WTC11 (cell line): ENCODE measurements at regions not wholly inside any gene's neighbourhood (a gene's known extent, or its start where the extent isn't known, plus 50 kb on each side); places are given as distances from the start of the nearest gene placed in this dataset.
"Not testable (repeated sequence)": the region's sequence is repeated elsewhere in the genome, so short reads cannot be mapped to it uniquely, and the experiment has no call there.

Source experiments
- ATAC-seq: fragments of 200-7000 bp; cut with Tn5 transposase; 2 replicates; pipeline ENCODE4 v1.10.0; 2021; ENCODE audit warnings: mild to moderate bottlenecking, moderate library complexity
- CTCF ChIA-PET: fragments of 300-600 bp; sonication (Branson Sonifier 250); formaldehyde crosslinking; loops from one replicate; lab custom pipeline; 2021; ENCODE audit warnings: antibody characterized with exemption; lab: Charles Lee
- POLR2A ChIA-PET: fragments of 350-600 bp; sonication (Branson Sonifier 250); formaldehyde crosslinking; loops from one replicate; lab custom pipeline; 2021; ENCODE audit warnings: antibody characterized with exemption; lab: Charles Lee
- DNase-seq: peaks from one replicate; pipeline ENCODE4 v3.0.0; 2021; ENCODE audit warnings: low spot score
- H3K27ac Mint-ChIP-seq: 2 replicates; pipeline ENCODE4 v1.8.0; 2021; ENCODE audit warnings: mixed read lengths
- H3K27me3 Mint-ChIP-seq: 2 replicates; pipeline ENCODE4 v1.8.0; 2021; ENCODE audit warnings: low read depth, mild to moderate bottlenecking, moderate library complexity, mixed read lengths
- H3K36me3 Mint-ChIP-seq: 2 replicates; pipeline ENCODE4 v1.8.0; 2021; ENCODE audit warnings: mixed read lengths
- H3K4me1 Mint-ChIP-seq: 2 replicates; pipeline ENCODE4 v1.8.0; 2022; ENCODE audit warnings: mixed read lengths
- H3K4me3 Mint-ChIP-seq: 2 replicates; pipeline ENCODE4 v1.8.0; 2021; ENCODE audit warnings: mild to moderate bottlenecking, moderate library complexity, mixed read lengths
- H3K9me3 Mint-ChIP-seq: 2 replicates; pipeline ENCODE4 v1.8.0; 2021; ENCODE audit warnings: mixed read lengths
- CREB1 ChIP-seq: sonication (generic); formaldehyde crosslinking; IDR thresholded peaks from 2 replicates; pipeline ENCODE4 v1.8.0; 2023; ENCODE audit warnings: mild to moderate bottlenecking, missing genetic modification reagents
- CREM ChIP-seq: sonication (generic); formaldehyde crosslinking; IDR thresholded peaks from 2 replicates; pipeline ENCODE4 v1.8.1; 2022; ENCODE audit warnings: mild to moderate bottlenecking, missing genetic modification reagents, moderate library complexity
- EMX1 ChIP-seq: fragments of 250-450 bp; sonication (Bioruptor Pico); IDR thresholded peaks from 2 replicates; pipeline ENCODE4 v1.8.0; 2021; ENCODE audit warnings: mild to moderate bottlenecking
- FOXK1 ChIP-seq: sonication (generic); formaldehyde crosslinking; IDR thresholded peaks from 2 replicates; pipeline ENCODE4 v1.8.0; 2022; ENCODE audit warnings: mild to moderate bottlenecking, moderate library complexity, missing genetic modification reagents
- GABPB1 ChIP-seq: sonication (generic); formaldehyde crosslinking; IDR thresholded peaks from 2 replicates; pipeline ENCODE4 v1.8.1; 2023; ENCODE audit warnings: mild to moderate bottlenecking, missing genetic modification reagents
- GRHL2 ChIP-seq: fragments of 250-450 bp; sonication (Bioruptor Pico); IDR thresholded peaks from 2 replicates; pipeline ENCODE4 v1.8.0; 2022; ENCODE audit warnings: mild to moderate bottlenecking, moderate library complexity; ENCODE audit not compliant: insufficient replicate concordance, severe bottlenecking
- KAT7 ChIP-seq: sonication (generic); formaldehyde crosslinking; IDR thresholded peaks from 2 replicates; pipeline ENCODE4 v1.8.1; 2023; ENCODE audit warnings: missing genetic modification reagents, mild to moderate bottlenecking, borderline replicate concordance
- MYBL2 ChIP-seq: sonication (generic); formaldehyde crosslinking; IDR thresholded peaks from 2 replicates; pipeline ENCODE4 v1.8.1; 2023; ENCODE audit warnings: mild to moderate bottlenecking, moderate library complexity, missing genetic modification reagents
- NR1H2 ChIP-seq: sonication (generic); formaldehyde crosslinking; IDR thresholded peaks from 2 replicates; pipeline ENCODE4 v1.9.0; 2021; ENCODE audit warnings: mild to moderate bottlenecking, moderate library complexity, missing genetic modification reagents
- PRRX2 ChIP-seq: fragments of 250-450 bp; sonication (Bioruptor Pico); IDR thresholded peaks from 2 replicates; pipeline ENCODE4 v1.8.0; 2021; ENCODE audit warnings: mild to moderate bottlenecking
- SMAD3 ChIP-seq: sonication (generic); formaldehyde crosslinking; IDR thresholded peaks from 2 replicates; pipeline ENCODE4 v1.8.0; 2022; ENCODE audit warnings: missing genetic modification reagents, mild to moderate bottlenecking, borderline replicate concordance
- TEAD1 ChIP-seq: sonication (generic); formaldehyde crosslinking; IDR thresholded peaks from 2 replicates; pipeline ENCODE4 v1.8.0; 2022; ENCODE audit warnings: mild to moderate bottlenecking, missing genetic modification reagents
- TP53 ChIP-seq: sonication (generic); formaldehyde crosslinking; IDR thresholded peaks from 2 replicates; pipeline ENCODE4 v1.8.1; 2023; ENCODE audit warnings: mild to moderate bottlenecking, missing genetic modification reagents
- ZNF219 ChIP-seq: sonication (generic); formaldehyde crosslinking; IDR thresholded peaks from 2 replicates; pipeline ENCODE4 v1.8.0; 2023; ENCODE audit warnings: missing genetic modification reagents, mild to moderate bottlenecking, borderline replicate concordance
- ZNF317 ChIP-seq: sonication (generic); formaldehyde crosslinking; IDR thresholded peaks from 2 replicates; pipeline ENCODE4 v1.8.1; 2023; ENCODE audit warnings: low read depth, mild to moderate bottlenecking, moderate library complexity, missing genetic modification reagents, borderline replicate concordance
- ZNF423 ChIP-seq: fragments of 250-450 bp; sonication (Bioruptor Pico); IDR thresholded peaks from 2 replicates; pipeline ENCODE4 v2.1.2; 2022; ENCODE audit warnings: mild to moderate bottlenecking, moderate library complexity
- TF ChIP-seq, protein P1 (sequence below): sonication (generic); formaldehyde crosslinking; IDR thresholded peaks from 2 replicates; pipeline ENCODE4 v1.8.0; 2022; ENCODE audit warnings: mild to moderate bottlenecking, missing genetic modification reagents
- TF ChIP-seq, protein P2 (sequence below): sonication (generic); formaldehyde crosslinking; IDR thresholded peaks from 2 replicates; pipeline ENCODE4 v1.8.1; 2022; ENCODE audit warnings: mild to moderate bottlenecking, missing genetic modification reagents, moderate library complexity, borderline replicate concordance
- TF ChIP-seq, protein P3 (sequence below): sonication (generic); formaldehyde crosslinking; IDR thresholded peaks from 2 replicates; pipeline ENCODE4 v1.8.1; 2023; ENCODE audit warnings: mild to moderate bottlenecking, missing genetic modification reagents, moderate library complexity
- TF ChIP-seq, protein P4 (sequence below): sonication (generic); formaldehyde crosslinking; IDR thresholded peaks from 2 replicates; pipeline ENCODE4 v1.8.0; 2022; ENCODE audit warnings: mild to moderate bottlenecking, missing genetic modification reagents

DNA sequence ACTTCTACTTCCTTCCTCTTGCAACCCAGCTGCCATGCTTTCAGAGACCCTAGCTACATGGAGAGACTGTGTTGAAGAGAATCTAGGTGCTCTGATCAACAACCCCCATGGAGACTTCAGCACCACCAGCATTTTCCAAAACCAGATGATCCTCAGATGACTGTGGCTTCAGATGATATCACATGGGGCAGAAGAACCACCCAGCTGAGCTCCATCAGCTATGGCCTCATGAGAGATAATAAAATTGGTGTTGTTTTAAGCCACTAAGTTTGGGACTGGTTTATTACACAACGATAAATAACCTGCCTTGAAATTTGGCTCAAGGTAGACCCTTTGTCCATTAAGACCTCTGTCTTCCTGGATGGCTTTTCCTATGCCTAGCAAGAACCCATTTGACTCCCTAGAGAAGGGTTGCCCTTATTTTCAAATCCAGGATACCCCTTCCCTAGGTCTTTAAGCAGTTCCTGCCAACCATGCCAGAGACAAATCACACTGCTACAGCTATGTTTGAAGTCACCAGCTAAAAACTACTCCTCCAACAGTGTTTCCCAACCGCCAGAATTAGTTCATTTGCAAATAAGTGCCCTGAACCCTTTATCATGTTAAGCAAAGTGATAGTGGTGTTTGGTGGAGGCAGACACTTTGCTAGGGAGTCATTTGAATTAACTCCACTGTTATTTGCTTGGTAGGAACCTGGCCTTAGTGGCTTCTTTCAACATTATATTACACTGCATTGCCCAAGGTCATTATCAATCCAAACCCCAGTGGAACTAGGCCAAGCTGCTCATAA is 136.9 kb upstream of the PALS2 start:
- POLR2A ChIA-PET: no interaction called here
- Mint-ChIP-seq H3K4me1 (peaks cover 59% of the 10 kb centered on the region), H3K36me3 (peaks cover 23% of the 10 kb centered on the region), H3K4me3 (no peak overlapping the region), H3K9me3 (peaks cover 18% of the 10 kb centered on the region), H3K27ac (peak overlapping the region; percentile 40; the same call in 1 of the 2 replicates), H3K27me3 (peaks cover 27% of the 10 kb centered on the region)
- CTCF ChIA-PET: no interaction called here
- ATAC-seq (peak; percentile 55), DNase-seq (no peak)
- no peak for TF ChIP-seq CREM (CRISPR knock-in tag)
- TF ChIP-seq FOXK1 (CRISPR knock-in tag): peak; percentile 65; the same call in 1 of the 2 replicates
- TF ChIP-seq MYBL2 (CRISPR knock-in tag): peak; percentile 38; the same call in 1 of the 2 replicates

DNA sequence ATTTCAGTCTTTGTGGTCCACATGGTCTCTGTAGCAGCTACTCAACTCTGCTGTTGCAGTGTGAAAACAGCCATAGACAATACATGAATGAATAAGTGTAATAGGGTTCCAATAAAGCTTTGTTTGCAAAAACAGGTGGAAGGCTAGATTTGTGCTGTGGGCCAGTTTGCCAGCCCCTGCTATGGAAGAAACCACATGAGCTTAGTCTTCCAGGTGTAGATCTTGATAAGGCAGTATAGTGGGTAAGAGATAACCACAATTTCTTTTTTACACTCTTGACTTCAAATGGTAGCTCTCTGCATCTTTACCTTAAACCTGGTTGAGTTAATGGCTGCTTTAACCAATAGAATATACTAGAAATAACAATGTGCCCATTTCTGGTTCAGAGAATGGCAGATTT is 135.0 kb upstream of the PALS2 start:
- ChIA-PET CTCF (no interaction called here), POLR2A (interaction anchor here (1.2 kb wide), 1 partner anchor 10 kb away, joined by 7 read pairs; no protein-coding TSS in a partner anchor)
- no peak overlapping the region for H3K4me3 Mint-ChIP-seq
- peaks cover 27% of the 10 kb centered on the region for H3K27me3 Mint-ChIP-seq
- ATAC-seq (no peak), DNase-seq (no peak)
- TF ChIP-seq EMX1: no peak
- no peak for TF ChIP-seq ZNF317 (CRISPR knock-in tag)
- TF ChIP-seq, protein P1, sequence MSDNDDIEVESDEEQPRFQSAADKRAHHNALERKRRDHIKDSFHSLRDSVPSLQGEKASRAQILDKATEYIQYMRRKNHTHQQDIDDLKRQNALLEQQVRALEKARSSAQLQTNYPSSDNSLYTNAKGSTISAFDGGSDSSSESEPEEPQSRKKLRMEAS (CRISPR knock-in tag): no peak
- no peak for TF ChIP-seq MYBL2 (CRISPR knock-in tag)
- no peak for TF ChIP-seq CREB1
- TF ChIP-seq, protein P2, sequence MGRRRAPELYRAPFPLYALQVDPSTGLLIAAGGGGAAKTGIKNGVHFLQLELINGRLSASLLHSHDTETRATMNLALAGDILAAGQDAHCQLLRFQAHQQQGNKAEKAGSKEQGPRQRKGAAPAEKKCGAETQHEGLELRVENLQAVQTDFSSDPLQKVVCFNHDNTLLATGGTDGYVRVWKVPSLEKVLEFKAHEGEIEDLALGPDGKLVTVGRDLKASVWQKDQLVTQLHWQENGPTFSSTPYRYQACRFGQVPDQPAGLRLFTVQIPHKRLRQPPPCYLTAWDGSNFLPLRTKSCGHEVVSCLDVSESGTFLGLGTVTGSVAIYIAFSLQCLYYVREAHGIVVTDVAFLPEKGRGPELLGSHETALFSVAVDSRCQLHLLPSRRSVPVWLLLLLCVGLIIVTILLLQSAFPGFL (CRISPR knock-in tag): no peak
- TF ChIP-seq ZNF423 (CRISPR knock-in tag): no peak
- TF ChIP-seq TP53 (CRISPR knock-in tag): no peak
- no peak for TF ChIP-seq GRHL2 (CRISPR knock-in tag)
- no peak for TF ChIP-seq KAT7 (CRISPR knock-in tag)
- no peak for TF ChIP-seq GABPB1 (CRISPR knock-in tag)
- H3K36me3 Mint-ChIP-seq: peaks cover 26% of the 10 kb centered on the region
- no peak overlapping the region for H3K27ac Mint-ChIP-seq
- H3K4me1 Mint-ChIP-seq: peaks cover 59% of the 10 kb centered on the region
- H3K9me3 Mint-ChIP-seq: peaks cover 22% of the 10 kb centered on the region

DNA sequence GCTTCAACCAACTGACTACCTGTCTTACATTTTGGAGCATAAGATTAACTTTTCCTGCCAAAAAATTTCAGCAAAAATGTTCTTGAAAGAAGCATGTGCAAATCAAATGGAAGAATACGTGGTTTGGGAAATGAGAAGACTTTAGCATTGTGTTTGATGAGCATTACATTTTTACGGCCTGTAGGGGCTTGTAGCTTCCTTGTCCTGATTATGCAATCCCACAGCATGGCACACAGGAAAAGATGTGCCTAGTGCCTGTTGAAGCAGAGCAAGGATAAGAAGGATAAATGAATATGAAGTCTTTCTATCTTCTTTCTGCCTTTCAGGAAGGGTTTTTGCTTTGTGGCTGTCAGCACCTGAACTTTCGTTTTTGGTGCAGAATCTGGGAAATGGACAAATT is 134.1 kb upstream of the PALS2 start:
- DNase-seq, ATAC-seq, H3K4me3 Mint-ChIP-seq, POLR2A ChIA-PET, H3K27ac Mint-ChIP-seq: not testable (repeated sequence)
- Mint-ChIP-seq H3K27me3 (peaks cover 30% of the 10 kb centered on the region), H3K9me3 (peaks cover 29% of the 10 kb centered on the region), H3K4me1 (peaks cover 50% of the 10 kb centered on the region), H3K36me3 (peaks cover 30% of the 10 kb centered on the region)
- CTCF ChIA-PET: interaction anchor here (1.0 kb wide), 1 partner anchor 9 kb away, joined by 3 read pairs; no protein-coding TSS in a partner anchor

DNA sequence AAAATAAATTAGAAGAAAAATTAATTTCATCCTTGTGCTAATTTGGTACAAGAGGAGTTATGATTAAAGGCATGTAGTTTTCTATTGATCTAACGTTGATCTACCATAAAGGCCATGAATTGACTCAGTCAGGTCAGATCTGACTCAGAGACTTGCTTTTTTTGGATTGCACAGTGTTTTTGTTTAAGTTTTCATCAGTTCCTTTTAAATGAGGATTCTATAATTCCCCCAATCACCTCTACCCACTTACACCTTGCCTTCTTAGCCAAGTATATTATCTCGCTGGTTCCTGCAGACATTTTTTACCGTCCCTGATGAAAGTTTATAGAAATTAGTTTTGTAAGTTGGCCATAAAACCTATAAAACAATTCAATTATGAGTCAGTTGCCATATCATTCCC is 132.4 kb upstream of the PALS2 start:
- peaks cover 30% of the 10 kb centered on the region for H3K36me3 Mint-ChIP-seq
- H3K27ac Mint-ChIP-seq: no peak overlapping the region
- ChIA-PET POLR2A (no interaction called here), CTCF (no interaction called here)
- no peak for TF ChIP-seq PRRX2
- TF ChIP-seq SMAD3 (CRISPR knock-in tag): no peak
- TF ChIP-seq, protein P3, sequence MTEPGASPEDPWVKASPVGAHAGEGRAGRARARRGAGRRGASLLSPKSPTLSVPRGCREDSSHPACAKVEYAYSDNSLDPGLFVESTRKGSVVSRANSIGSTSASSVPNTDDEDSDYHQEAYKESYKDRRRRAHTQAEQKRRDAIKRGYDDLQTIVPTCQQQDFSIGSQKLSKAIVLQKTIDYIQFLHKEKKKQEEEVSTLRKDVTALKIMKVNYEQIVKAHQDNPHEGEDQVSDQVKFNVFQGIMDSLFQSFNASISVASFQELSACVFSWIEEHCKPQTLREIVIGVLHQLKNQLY (CRISPR knock-in tag): no peak
- TF ChIP-seq CREM (CRISPR knock-in tag): no peak
- TF ChIP-seq, protein P2 (CRISPR knock-in tag): no peak
- TF ChIP-seq NR1H2 (CRISPR knock-in tag): no peak
- TF ChIP-seq, protein P4, sequence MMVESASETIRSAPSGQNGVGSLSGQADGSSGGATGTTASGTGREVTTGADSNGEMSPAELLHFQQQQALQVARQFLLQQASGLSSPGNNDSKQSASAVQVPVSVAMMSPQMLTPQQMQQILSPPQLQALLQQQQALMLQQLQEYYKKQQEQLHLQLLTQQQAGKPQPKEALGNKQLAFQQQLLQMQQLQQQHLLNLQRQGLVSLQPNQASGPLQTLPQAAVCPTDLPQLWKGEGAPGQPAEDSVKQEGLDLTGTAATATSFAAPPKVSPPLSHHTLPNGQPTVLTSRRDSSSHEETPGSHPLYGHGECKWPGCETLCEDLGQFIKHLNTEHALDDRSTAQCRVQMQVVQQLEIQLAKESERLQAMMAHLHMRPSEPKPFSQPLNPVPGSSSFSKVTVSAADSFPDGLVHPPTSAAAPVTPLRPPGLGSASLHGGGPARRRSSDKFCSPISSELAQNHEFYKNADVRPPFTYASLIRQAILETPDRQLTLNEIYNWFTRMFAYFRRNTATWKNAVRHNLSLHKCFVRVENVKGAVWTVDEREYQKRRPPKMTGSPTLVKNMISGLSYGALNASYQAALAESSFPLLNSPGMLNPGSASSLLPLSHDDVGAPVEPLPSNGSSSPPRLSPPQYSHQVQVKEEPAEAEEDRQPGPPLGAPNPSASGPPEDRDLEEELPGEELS: no peak
- TF ChIP-seq TEAD1 (CRISPR knock-in tag): no peak
- TF ChIP-seq ZNF423 (CRISPR knock-in tag): no peak
- no peak for TF ChIP-seq ZNF219 (CRISPR knock-in tag)
- H3K9me3 Mint-ChIP-seq: peaks cover 27% of the 10 kb centered on the region
- no peak overlapping the region for H3K4me3 Mint-ChIP-seq
- ATAC-seq (no peak), DNase-seq (no peak)
- H3K27me3 Mint-ChIP-seq: peaks cover 30% of the 10 kb centered on the region
- peaks cover 38% of the 10 kb centered on the region for H3K4me1 Mint-ChIP-seq
